GM18861 (cell line): ENCODE measurements at regions not wholly inside any gene's neighbourhood (a gene's known extent, or its start where the extent isn't known, plus 50 kb on each side); places are given as distances from the start of the nearest gene placed in this dataset.
A peak's percentile ranks its signal among the peaks of the same experiment; 100 is the strongest.
"Not testable (repeated sequence)": the region's sequence is repeated elsewhere in the genome, so short reads cannot be mapped to it uniquely, and the experiment has no call there.

ENCODE experiments used
- ATAC-seq: cut with Tn5 transposase; IDR thresholded peaks from one replicate; pipeline ENCODE4 v1.9.1; 2021; ENCODE audit not compliant: unreplicated experiment

- no peak for ATAC-seq
Measured at GRCh38 chr2:37569131-37569823, 102.2 kb downstream of the CDC42EP3 start.

DNA sequence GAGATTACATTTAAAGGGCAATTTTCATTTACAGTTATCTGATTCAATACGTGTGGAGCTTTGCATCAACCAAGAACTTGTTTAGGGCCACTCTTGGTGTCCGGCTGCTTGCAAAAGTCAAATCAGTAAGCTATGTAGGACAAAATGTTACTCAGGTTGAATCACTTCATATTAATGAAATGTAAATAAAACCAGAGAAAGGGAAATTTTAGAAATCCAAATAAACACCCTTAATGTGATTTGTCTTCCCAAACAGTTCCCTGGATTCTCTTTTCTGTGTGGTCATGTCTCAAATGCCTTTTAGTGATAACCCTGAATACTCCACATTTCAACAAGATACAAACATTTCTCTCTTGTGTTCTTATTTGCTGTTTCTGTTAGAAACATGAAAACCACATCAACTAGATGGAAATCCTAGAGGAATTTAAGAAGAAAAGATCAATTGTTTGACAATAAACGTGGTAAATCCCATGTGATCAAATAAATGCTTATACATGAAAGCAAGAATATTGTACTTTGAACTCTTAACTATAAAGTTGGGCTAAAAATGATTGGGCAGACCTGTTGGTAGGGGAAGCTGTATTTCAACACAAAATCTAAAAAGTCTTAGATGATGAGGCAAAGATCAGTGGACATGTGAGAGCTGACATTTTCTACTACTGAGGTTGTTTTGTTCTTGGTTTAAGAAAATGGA lies 101.3 kb downstream of the CDC42EP3 start:
- ATAC-seq, result no peak

DNA sequence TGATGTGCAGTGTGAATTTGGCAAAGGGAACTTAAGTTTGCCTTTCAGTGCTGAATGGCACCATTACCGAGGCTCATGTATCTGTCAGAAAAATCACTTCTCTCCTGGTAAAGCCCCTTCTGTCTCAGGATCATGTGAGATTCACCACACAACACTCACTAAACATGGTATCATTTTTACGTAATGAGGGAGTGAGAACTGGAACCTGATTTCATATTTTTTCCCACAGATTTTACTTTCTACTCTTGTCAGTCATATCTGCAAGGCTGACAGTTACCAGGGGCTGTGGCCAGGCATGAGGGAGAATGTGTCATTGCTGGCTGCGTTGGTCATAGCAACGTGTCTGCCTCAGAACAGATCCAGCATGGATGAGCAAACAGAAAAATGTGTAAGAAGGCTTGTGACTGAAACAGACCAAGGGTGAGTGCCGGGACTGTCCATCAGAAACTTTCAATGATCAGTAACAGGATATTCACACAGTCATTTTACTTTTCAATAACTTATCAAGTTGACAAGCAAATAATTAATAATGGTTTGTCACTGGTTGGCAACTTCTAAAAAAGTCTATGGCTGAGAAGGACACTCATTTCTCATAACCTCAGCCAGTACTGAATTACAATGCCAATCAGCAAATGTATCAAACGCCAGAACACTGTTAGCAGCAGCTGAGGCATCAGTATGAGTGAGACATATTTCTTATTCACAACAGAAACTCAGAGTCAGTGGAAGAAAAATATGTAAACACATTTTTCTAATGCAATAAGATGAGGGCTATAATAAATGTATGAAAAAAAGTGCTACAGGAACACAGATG lies 100.5 kb downstream of the CDC42EP3 start:
- peak; percentile 89 for ATAC-seq

- no peak for ATAC-seq
Measured at GRCh38 chr2:37571587-37572136, 99.8 kb downstream of the CDC42EP3 start.

GRCh38 chr2:37573451-37574388 lies 97.7 kb downstream of the CDC42EP3 start:
- peak; percentile 41 for ATAC-seq

- ATAC-seq, result no peak
Measured at GRCh38 chr2:37575780-37576179, 95.7 kb downstream of the CDC42EP3 start.

DNA sequence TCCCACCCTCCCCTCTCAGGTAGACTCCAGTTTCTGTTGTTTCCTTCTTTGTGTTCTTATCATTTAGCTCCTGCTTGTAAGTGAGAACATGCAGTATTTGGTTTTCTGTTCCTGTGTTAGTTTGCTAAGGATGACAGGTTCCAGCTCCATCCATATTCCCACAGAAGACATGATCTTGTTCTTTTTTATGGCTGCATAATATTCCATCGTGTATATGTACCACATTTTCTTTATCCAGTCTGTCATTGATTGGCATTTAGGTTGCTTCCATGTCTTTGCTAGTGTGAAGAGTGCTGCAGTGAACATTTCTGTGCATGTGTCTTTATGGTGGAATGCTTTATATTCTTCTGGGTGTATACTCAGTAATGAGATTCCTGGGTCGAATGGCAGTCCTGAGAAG lies 95.2 kb downstream of the CDC42EP3 start:
- ATAC-seq, result not testable (repeated sequence)

- no peak for ATAC-seq
Measured at GRCh38 chr2:37576831-37577230, 94.6 kb downstream of the CDC42EP3 start.

- no peak for ATAC-seq
Measured at GRCh38 chr2:37579192-37579713, 92.2 kb downstream of the CDC42EP3 start.

- ATAC-seq, result not testable (repeated sequence)
Measured at GRCh38 chr2:37579949-37580348, 91.5 kb downstream of the CDC42EP3 start.

GRCh38 chr2:37581433-37581832 lies 90.0 kb downstream of the CDC42EP3 start:
- no peak for ATAC-seq

DNA sequence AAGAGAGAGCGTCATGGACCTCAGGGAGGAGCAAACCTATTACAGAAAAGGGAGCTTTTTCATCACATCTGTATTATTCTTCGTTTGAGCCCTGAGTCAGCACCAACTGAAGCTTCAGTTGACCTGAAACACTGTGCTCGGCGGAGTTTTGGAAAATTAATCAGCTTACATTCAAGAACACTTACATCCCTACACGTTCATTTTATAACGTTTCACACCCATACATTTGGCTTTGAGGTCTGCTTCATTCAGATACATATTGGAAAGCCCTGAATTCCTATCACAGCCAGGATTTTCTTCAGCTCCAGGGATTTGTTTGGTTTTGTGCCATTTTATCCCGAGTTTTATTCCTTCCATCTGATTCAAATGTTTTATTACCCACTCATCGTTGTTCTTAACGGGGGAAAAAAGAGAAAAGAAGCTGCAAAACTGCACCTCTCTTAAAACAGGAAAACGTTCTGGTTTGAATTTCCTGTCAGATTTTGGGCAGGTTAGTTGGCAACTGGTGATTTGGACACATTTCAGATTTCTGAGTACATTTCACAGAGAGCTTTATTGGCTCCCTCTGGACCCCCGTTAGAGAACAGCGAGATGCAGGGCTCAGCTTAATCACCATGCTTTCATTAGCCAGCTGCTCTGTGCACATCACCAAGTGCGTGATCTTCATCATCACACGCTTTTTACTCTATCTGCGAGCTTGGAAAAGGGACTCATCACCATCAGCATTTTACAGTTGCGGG lies 88.8 kb downstream of the CDC42EP3 start:
- no peak for ATAC-seq

GRCh38 chr2:37583402-37583801 lies 88.0 kb downstream of the CDC42EP3 start:
- no peak for ATAC-seq

DNA sequence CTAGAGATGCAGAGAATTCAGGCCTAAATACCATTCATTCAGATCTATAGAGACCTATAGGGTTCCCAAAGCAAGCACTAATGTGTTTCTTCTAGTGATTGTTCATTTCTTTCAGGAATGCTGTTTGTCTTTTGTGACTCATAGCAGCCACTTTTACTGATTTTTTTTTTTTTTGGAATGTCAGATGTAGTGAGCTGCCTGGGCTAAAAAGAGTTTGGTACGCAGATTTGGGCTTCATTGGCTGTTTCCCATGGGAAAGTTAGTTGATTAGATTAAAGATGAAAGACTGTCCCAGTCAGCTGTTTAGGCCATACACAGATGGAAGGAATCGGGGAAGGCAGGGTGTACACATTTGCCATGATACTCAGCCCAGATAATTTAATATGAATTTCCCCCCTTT lies 87.6 kb downstream of the CDC42EP3 start:
- ATAC-seq, result no peak

GRCh38 chr2:37585295-37585908 lies 86.0 kb downstream of the CDC42EP3 start:
- ATAC-seq, result no peak

- ATAC-seq, result peak; percentile 39
Measured at GRCh38 chr2:37585982-37586621, 85.3 kb downstream of the CDC42EP3 start.

GRCh38 chr2:37586663-37587317 lies 84.7 kb downstream of the CDC42EP3 start:
- no peak for ATAC-seq

DNA sequence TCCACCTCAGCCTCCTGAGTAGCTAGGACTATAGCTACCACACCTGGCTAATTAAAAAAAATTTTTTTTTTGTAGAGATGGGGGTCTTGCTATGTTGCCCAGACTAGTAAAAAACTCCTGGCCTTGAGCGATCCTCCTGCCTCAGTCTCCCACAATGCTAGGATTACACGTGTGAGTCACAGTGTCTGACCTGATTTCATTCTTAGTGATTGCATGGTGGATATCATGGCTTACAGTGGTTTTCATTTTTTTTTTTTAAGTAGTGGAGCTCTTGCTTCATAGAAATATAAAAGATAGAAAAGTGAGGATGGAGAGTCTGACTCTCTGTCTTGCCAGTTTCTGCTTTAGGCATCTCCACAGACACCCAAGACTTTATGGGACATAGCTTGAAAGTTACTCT lies 83.6 kb downstream of the CDC42EP3 start:
- ATAC-seq, result no peak
